Cardiac muscle cell (in vitro differentiated cells and primary cell): ENCODE measurements at regions not wholly inside any gene's neighbourhood (a gene's known extent, or its start where the extent isn't known, plus 50 kb on each side); places are given as distances from the start of the nearest gene placed in this dataset.

Experiments
- DNase-seq, 2 donors: peaks; one replicate each; pipeline versions ENCODE4 v3.0.0 to v3.0.0-alpha.2; 2010 to 2017; ENCODE audit warnings: low read depth in 1 of 2, low spot score in 1 of 2
- H3K27ac ChIP-seq: fragments of 200-600 bp; sonication (generic); 2 replicates; pipeline ENCODE4 v1.5.1; 2016
- H3K27me3 ChIP-seq: fragments of 200-600 bp; sonication (generic); 2 replicates; pipeline ENCODE4 v1.6.0; 2016; ENCODE audit warnings: control low read depth
- H3K36me3 ChIP-seq: fragments of 200-600 bp; sonication (generic); 2 replicates; pipeline ENCODE4 v1.5.1; 2016; ENCODE audit warnings: control low read depth
- H3K4me1 ChIP-seq: fragments of 200-600 bp; sonication (generic); 2 replicates; pipeline ENCODE4 v1.8.1; 2017; ENCODE audit warnings: low read depth, mild to moderate bottlenecking, mixed run types
- H3K4me3 ChIP-seq: fragments of 200-600 bp; sonication (generic); 2 replicates; pipeline ENCODE4 v1.5.1; 2016; ENCODE audit warnings: mild to moderate bottlenecking
- H3K9me3 ChIP-seq: fragments of 200-600 bp; sonication (generic); 2 replicates; pipeline ENCODE4 v1.5.1; 2017; ENCODE audit warnings: low read depth, mild to moderate bottlenecking, control low read depth
- CTCF ChIP-seq: IDR thresholded peaks from 2 replicates; pipeline ENCODE4 v1.5.1; 2012; ENCODE audit warnings: low read depth, mild to moderate bottlenecking, low read length

GRCh38 chr6:40692337-40692736, 105.2 kb upstream of the LRFN2 start:
- no peak for TF ChIP-seq CTCF
- no peak overlapping the region for H3K27ac ChIP-seq
- no peak overlapping the region for H3K4me3 ChIP-seq
- no peaks in the 10 kb centered on the region for H3K36me3 ChIP-seq
- no peaks in the 10 kb centered on the region for H3K4me1 ChIP-seq
- H3K27me3 ChIP-seq = no peaks in the 10 kb centered on the region
- DNase-seq = no peak
- no peaks in the 10 kb centered on the region for H3K9me3 ChIP-seq

GRCh38 chr6:40689185-40689584, 102.0 kb upstream of the LRFN2 start:
- no peaks in the 10 kb centered on the region for H3K9me3 ChIP-seq
- H3K36me3 ChIP-seq = no peaks in the 10 kb centered on the region
- TF ChIP-seq CTCF = no peak
- H3K27me3 ChIP-seq = no peaks in the 10 kb centered on the region
- no peaks in the 10 kb centered on the region for H3K4me1 ChIP-seq
- no peak overlapping the region for H3K4me3 ChIP-seq
- H3K27ac ChIP-seq = no peak overlapping the region
- no peak for DNase-seq

DNA sequence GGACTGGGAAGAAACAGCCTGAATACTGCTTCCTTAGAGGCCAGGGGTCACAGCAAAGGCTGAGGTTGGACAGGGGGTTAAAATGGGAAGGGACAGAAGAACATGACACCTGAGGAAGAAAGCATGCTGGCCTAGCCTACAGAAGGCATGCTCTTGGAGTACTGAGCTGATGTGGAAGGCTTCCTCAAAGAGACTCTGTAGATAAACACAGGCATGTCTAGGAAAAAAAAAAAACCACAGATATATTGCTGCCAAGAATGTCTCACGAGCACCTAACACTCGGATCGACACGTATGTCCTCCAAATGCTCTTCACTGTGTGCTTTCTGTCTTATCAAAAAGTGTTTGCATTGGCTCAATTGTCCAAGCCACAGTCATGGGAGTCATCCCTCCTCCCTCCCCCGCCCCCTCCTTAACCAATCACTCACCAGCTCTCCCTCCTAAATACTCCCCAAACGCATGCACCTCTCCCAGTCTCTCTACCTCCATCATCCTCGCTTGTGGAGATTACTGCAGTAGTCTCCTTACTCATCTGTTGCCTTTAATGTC, 101.1 kb upstream of the LRFN2 start:
- no peak for TF ChIP-seq CTCF
- H3K9me3 ChIP-seq = no peaks in the 10 kb centered on the region
- H3K4me1 ChIP-seq = no peaks in the 10 kb centered on the region
- H3K27ac ChIP-seq = no peak overlapping the region
- no peaks in the 10 kb centered on the region for H3K27me3 ChIP-seq
- no peaks in the 10 kb centered on the region for H3K36me3 ChIP-seq
- no peak overlapping the region for H3K4me3 ChIP-seq
- peak in 1 of 2 donors; percentile 8 for DNase-seq

DNA sequence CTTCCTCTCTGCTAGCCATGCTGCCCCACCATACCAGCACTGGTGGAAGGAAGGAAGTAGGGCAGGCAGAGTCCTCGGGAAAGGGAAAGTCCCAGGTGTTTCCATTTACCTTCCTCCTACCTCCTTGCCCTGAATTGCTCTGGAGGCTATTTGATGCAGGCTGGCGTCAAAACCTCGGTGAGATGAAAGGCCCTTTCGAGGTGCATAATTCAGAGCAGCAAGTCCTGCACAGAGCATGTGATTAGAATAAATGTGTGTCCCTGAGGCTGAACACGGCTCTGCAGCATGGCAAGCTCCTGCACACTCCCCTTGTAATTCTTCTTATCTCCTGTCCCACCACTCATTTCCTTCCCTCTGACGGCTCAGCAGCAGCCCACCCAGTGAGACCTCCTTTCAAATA, 98.7 kb upstream of the LRFN2 start:
- DNase-seq = no peak
- Histone ChIP-seq H3K27me3 (no peaks in the 10 kb centered on the region), H3K4me1 (no peaks in the 10 kb centered on the region), H3K4me3 (no peak overlapping the region), H3K9me3 (no peaks in the 10 kb centered on the region), H3K36me3 (no peaks in the 10 kb centered on the region), H3K27ac (no peak overlapping the region)
- no peak for TF ChIP-seq CTCF

GRCh38 chr6:40681622-40682021, 94.5 kb upstream of the LRFN2 start:
- H3K9me3 ChIP-seq = no peaks in the 10 kb centered on the region
- H3K27ac ChIP-seq = no peak overlapping the region
- H3K36me3 ChIP-seq = no peaks in the 10 kb centered on the region
- no peaks in the 10 kb centered on the region for H3K27me3 ChIP-seq
- no peak for TF ChIP-seq CTCF
- no peak for DNase-seq
- H3K4me3 ChIP-seq = no peak overlapping the region
- H3K4me1 ChIP-seq = no peaks in the 10 kb centered on the region

GRCh38 chr6:40678941-40679340, 91.8 kb upstream of the LRFN2 start:
- no peak overlapping the region for H3K27ac ChIP-seq
- DNase-seq = no peak
- H3K4me3 ChIP-seq = no peak overlapping the region
- no peak for TF ChIP-seq CTCF
- no peaks in the 10 kb centered on the region for H3K4me1 ChIP-seq
- H3K9me3 ChIP-seq = no peaks in the 10 kb centered on the region
- H3K27me3 ChIP-seq = no peaks in the 10 kb centered on the region
- no peaks in the 10 kb centered on the region for H3K36me3 ChIP-seq
